ENCODE measurements at regions not wholly inside any gene's neighbourhood (a gene's known extent, or its start where the extent isn't known, plus 50 kb on each side); places are given as distances from the start of the nearest gene placed in this dataset.

GRCh38 chr7:98452791-98453190 lies 51.9 kb upstream of the BAIAP2L1 start:
- TF ChIP-seq, protein P1, sequence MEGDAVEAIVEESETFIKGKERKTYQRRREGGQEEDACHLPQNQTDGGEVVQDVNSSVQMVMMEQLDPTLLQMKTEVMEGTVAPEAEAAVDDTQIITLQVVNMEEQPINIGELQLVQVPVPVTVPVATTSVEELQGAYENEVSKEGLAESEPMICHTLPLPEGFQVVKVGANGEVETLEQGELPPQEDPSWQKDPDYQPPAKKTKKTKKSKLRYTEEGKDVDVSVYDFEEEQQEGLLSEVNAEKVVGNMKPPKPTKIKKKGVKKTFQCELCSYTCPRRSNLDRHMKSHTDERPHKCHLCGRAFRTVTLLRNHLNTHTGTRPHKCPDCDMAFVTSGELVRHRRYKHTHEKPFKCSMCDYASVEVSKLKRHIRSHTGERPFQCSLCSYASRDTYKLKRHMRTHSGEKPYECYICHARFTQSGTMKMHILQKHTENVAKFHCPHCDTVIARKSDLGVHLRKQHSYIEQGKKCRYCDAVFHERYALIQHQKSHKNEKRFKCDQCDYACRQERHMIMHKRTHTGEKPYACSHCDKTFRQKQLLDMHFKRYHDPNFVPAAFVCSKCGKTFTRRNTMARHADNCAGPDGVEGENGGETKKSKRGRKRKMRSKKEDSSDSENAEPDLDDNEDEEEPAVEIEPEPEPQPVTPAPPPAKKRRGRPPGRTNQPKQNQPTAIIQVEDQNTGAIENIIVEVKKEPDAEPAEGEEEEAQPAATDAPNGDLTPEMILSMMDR (IDR thresholded peaks at IDR 0.05), result no peak
- TF ChIP-seq POLR2A (IDR thresholded peaks at IDR 0.05) (no peak), EP300 (IDR thresholded peaks at IDR 0.05) (no peak), POLR2AphosphoS5 (IDR thresholded peaks at IDR 0.05) (no peak)

All from stomach (tissue), 4 donors.